ENCODE measurements at regions not wholly inside any gene's neighbourhood (a gene's known extent, or its start where the extent isn't known, plus 50 kb on each side); places are given as distances from the start of the nearest gene placed in this dataset.
"Not testable (repeated sequence)": the region's sequence is repeated elsewhere in the genome, so short reads cannot be mapped to it uniquely, and the experiment has no call there.

- Mint-ChIP-seq H3K4me3 (no peak overlapping the region), H3K4me1 (ENCODE audit: low read depth) (no peaks in the 10 kb centered on the region), H3K27me3 (ENCODE audit: low read depth) (no peaks in the 10 kb centered on the region), H3K27ac (no peak overlapping the region), H3K36me3 (ENCODE audit: low read depth) (no peaks in the 10 kb centered on the region), H3K9me3 (no peaks in the 10 kb centered on the region)
- no peak for DNase-seq
- intact Hi-C loops (cut with micrococcal nuclease): no loop called here
- CTCF ChIA-PET: no interaction called here
Observed at GRCh38 chr18:30810580-30810979, 232.0 kb downstream of the DSC3 start.

GRCh38 chr18:30806823-30807222 is 235.7 kb downstream of the DSC3 start:
- Mint-ChIP-seq H3K9me3 (no peaks in the 10 kb centered on the region), H3K27ac (no peak overlapping the region), H3K27me3 (ENCODE audit: low read depth) (no peaks in the 10 kb centered on the region), H3K4me3 (no peak overlapping the region), H3K36me3 (ENCODE audit: low read depth) (no peaks in the 10 kb centered on the region), H3K4me1 (ENCODE audit: low read depth) (no peaks in the 10 kb centered on the region)
- intact Hi-C loops (cut with micrococcal nuclease): no loop called here
- CTCF ChIA-PET: no interaction called here
- DNase-seq: no peak

GRCh38 chr18:30800800-30801199 is 241.7 kb downstream of the DSC3 start:
- H3K36me3 Mint-ChIP-seq (ENCODE audit: low read depth): no peaks in the 10 kb centered on the region
- intact Hi-C loops (cut with micrococcal nuclease): no loop called here
- H3K27ac Mint-ChIP-seq: no peak overlapping the region
- H3K27me3 Mint-ChIP-seq (ENCODE audit: low read depth): no peaks in the 10 kb centered on the region
- CTCF ChIA-PET: no interaction called here
- H3K4me1 Mint-ChIP-seq (ENCODE audit: low read depth): no peaks in the 10 kb centered on the region
- H3K9me3 Mint-ChIP-seq: no peaks in the 10 kb centered on the region
- DNase-seq: no peak
- no peak overlapping the region for H3K4me3 Mint-ChIP-seq

- Mint-ChIP-seq H3K36me3 (ENCODE audit: low read depth) (no peaks in the 10 kb centered on the region), H3K4me1 (ENCODE audit: low read depth) (no peaks in the 10 kb centered on the region), H3K9me3 (peaks cover 11% of the 10 kb centered on the region), H3K27me3 (ENCODE audit: low read depth) (no peaks in the 10 kb centered on the region), H3K4me3 (no peak overlapping the region), H3K27ac (no peak overlapping the region)
- CTCF ChIA-PET: no interaction called here
- no peak for DNase-seq
- intact Hi-C loops (cut with micrococcal nuclease): no loop called here
Observed at GRCh38 chr18:30792051-30792450, 250.5 kb downstream of the DSC3 start.

- intact Hi-C loops (cut with micrococcal nuclease); H3K9me3 Mint-ChIP-seq; DNase-seq; CTCF ChIA-PET; H3K4me3 Mint-ChIP-seq; H3K27ac Mint-ChIP-seq; H3K27me3 Mint-ChIP-seq (ENCODE audit: low read depth); H3K4me1 Mint-ChIP-seq (ENCODE audit: low read depth); H3K36me3 Mint-ChIP-seq (ENCODE audit: low read depth): not testable (repeated sequence)
Observed at GRCh38 chr18:30788411-30788991, 254.0 kb downstream of the DSC3 start.

- no peak for DNase-seq
- no peaks in the 10 kb centered on the region for H3K4me1 Mint-ChIP-seq (ENCODE audit: low read depth)
- no peaks in the 10 kb centered on the region for H3K27me3 Mint-ChIP-seq (ENCODE audit: low read depth)
- no peaks in the 10 kb centered on the region for H3K36me3 Mint-ChIP-seq (ENCODE audit: low read depth)
- intact Hi-C loops (cut with micrococcal nuclease): no loop called here
- CTCF ChIA-PET: no interaction called here
- H3K4me3 Mint-ChIP-seq: no peak overlapping the region
- H3K9me3 Mint-ChIP-seq: peaks cover 7% of the 10 kb centered on the region
- no peak overlapping the region for H3K27ac Mint-ChIP-seq
Observed at GRCh38 chr18:30787410-30787809, 255.1 kb downstream of the DSC3 start.

GRCh38 chr18:30781601-30782000 is 260.9 kb downstream of the DSC3 start:
- CTCF ChIA-PET: no interaction called here
- Mint-ChIP-seq H3K4me1 (ENCODE audit: low read depth) (no peaks in the 10 kb centered on the region), H3K27me3 (ENCODE audit: low read depth) (no peaks in the 10 kb centered on the region), H3K4me3 (no peak overlapping the region), H3K36me3 (ENCODE audit: low read depth) (no peaks in the 10 kb centered on the region), H3K27ac (no peak overlapping the region), H3K9me3 (peaks cover 13% of the 10 kb centered on the region)
- DNase-seq: no peak
- intact Hi-C loops (cut with micrococcal nuclease): no loop called here

GRCh38 chr18:30775629-30776028 is 266.9 kb downstream of the DSC3 start:
- Mint-ChIP-seq H3K27ac (no peak overlapping the region), H3K36me3 (ENCODE audit: low read depth) (no peaks in the 10 kb centered on the region), H3K9me3 (peaks cover 10% of the 10 kb centered on the region), H3K4me3 (no peak overlapping the region), H3K27me3 (ENCODE audit: low read depth) (no peaks in the 10 kb centered on the region), H3K4me1 (ENCODE audit: low read depth) (no peaks in the 10 kb centered on the region)
- intact Hi-C loops (cut with micrococcal nuclease): no loop called here
- CTCF ChIA-PET: no interaction called here
- DNase-seq: no peak

GRCh38 chr18:30772170-30772569 is 270.4 kb downstream of the DSC3 start:
- H3K36me3 Mint-ChIP-seq (ENCODE audit: low read depth); H3K4me3 Mint-ChIP-seq; H3K4me1 Mint-ChIP-seq (ENCODE audit: low read depth); DNase-seq; H3K27me3 Mint-ChIP-seq (ENCODE audit: low read depth); CTCF ChIA-PET; H3K27ac Mint-ChIP-seq; intact Hi-C loops (cut with micrococcal nuclease): not testable (repeated sequence)
- peaks cover 11% of the 10 kb centered on the region for H3K9me3 Mint-ChIP-seq

GRCh38 chr18:30766053-30766452 is 276.5 kb downstream of the DSC3 start:
- H3K27me3 Mint-ChIP-seq (ENCODE audit: low read depth): no peaks in the 10 kb centered on the region
- no peaks in the 10 kb centered on the region for H3K4me1 Mint-ChIP-seq (ENCODE audit: low read depth)
- H3K9me3 Mint-ChIP-seq: peaks cover 2% of the 10 kb centered on the region
- no peak for DNase-seq
- H3K4me3 Mint-ChIP-seq: no peak overlapping the region
- intact Hi-C loops (cut with micrococcal nuclease): loop anchor here (10.0 kb wide), 1 partner anchor 59 kb away; no protein-coding TSS in a partner anchor
- CTCF ChIA-PET: no interaction called here
- no peaks in the 10 kb centered on the region for H3K36me3 Mint-ChIP-seq (ENCODE audit: low read depth)
- no peak overlapping the region for H3K27ac Mint-ChIP-seq

GRCh38 chr18:30765247-30765646 is 277.3 kb downstream of the DSC3 start:
- Mint-ChIP-seq H3K4me1 (ENCODE audit: low read depth) (no peaks in the 10 kb centered on the region), H3K9me3 (peaks cover 2% of the 10 kb centered on the region), H3K27me3 (ENCODE audit: low read depth) (no peaks in the 10 kb centered on the region), H3K27ac (no peak overlapping the region), H3K36me3 (ENCODE audit: low read depth) (no peaks in the 10 kb centered on the region), H3K4me3 (no peak overlapping the region)
- intact Hi-C loops (cut with micrococcal nuclease): loop anchor here (10.0 kb wide), 1 partner anchor 60 kb away; no protein-coding TSS in a partner anchor
- CTCF ChIA-PET: no interaction called here
- DNase-seq: no peak

- Mint-ChIP-seq H3K9me3 (no peaks in the 10 kb centered on the region), H3K27ac (no peak overlapping the region), H3K4me3 (no peak overlapping the region), H3K27me3 (ENCODE audit: low read depth) (no peaks in the 10 kb centered on the region), H3K4me1 (ENCODE audit: low read depth) (no peaks in the 10 kb centered on the region), H3K36me3 (ENCODE audit: low read depth) (no peaks in the 10 kb centered on the region)
- intact Hi-C loops (cut with micrococcal nuclease): loop anchor here (10.0 kb wide), 1 partner anchor 61 kb away; no protein-coding TSS in a partner anchor
- CTCF ChIA-PET: no interaction called here
- no peak for DNase-seq
Observed at GRCh38 chr18:30763902-30764350, 278.6 kb downstream of the DSC3 start.

GRCh38 chr18:30754846-30755245 is 287.7 kb downstream of the DSC3 start:
- no peak overlapping the region for H3K27ac Mint-ChIP-seq
- H3K4me1 Mint-ChIP-seq (ENCODE audit: low read depth): no peaks in the 10 kb centered on the region
- H3K36me3 Mint-ChIP-seq (ENCODE audit: low read depth): no peaks in the 10 kb centered on the region
- intact Hi-C loops (cut with micrococcal nuclease): no loop called here
- peaks cover 10% of the 10 kb centered on the region for H3K9me3 Mint-ChIP-seq
- H3K27me3 Mint-ChIP-seq (ENCODE audit: low read depth): no peaks in the 10 kb centered on the region
- H3K4me3 Mint-ChIP-seq: no peak overlapping the region
- no peak for DNase-seq
- CTCF ChIA-PET: no interaction called here

Measured in activated naive CD4-positive, alpha-beta T cell treated with anti-CD3 and anti-CD28 coated beads for 36 hours (primary cell).